HCEC 1CT (cell line): ENCODE measurements at regions not wholly inside any gene's neighbourhood (a gene's known extent, or its start where the extent isn't known, plus 50 kb on each side); places are given as distances from the start of the nearest gene placed in this dataset.
"Not testable (repeated sequence)": the region's sequence is repeated elsewhere in the genome, so short reads cannot be mapped to it uniquely, and the experiment has no call there.

Source experiments
- DNase-seq: peaks from one replicate; pipeline ENCODE4 v3.0.0-alpha.2; 2017

DNA sequence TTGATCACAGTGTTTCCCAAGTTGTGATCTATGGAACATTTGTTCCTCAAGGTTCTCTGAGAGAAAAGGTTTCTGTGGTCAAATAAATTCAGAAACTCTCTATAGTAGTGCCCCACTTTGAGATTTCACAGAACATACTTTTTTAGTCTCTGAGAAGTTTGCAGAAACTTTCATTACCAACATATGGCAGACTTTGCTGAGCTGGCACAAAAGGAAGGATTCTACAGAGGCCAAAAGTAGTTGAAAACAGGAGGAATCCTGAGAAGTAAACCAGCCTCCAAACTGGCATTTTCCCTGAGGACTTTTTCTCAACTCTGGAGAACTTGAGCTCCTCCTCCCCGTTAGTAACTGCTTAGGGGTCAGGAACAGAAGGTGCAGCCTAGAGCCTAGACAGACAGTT lies 117.8 kb upstream of the ESX1 start:
- DNase-seq, result no peak

DNA sequence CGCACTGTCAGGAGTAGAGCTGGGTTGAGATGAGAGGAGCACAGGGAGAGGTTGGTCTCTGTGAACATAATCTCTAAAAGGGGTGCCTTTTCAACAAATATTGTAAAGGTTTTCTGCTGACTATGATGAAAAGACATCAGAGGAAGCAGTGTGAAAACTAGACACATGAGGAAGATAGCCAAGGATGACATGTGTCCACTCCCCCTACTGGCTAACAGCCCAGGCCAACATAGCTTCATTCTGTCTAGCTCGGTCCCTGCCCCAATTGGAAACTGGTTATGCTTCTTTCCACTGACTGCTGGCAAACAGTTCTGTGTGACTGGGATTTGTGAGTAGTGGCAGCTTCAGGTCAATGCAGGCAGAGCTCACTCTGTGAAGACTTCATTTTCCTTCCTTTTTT lies 115.4 kb upstream of the ESX1 start:
- DNase-seq, result no peak

GRCh38 chrX:104360774-104361173 lies 106.0 kb upstream of the ESX1 start:
- not testable (repeated sequence) for DNase-seq

GRCh38 chrX:104359124-104359523 lies 104.4 kb upstream of the ESX1 start:
- no peak for DNase-seq

DNA sequence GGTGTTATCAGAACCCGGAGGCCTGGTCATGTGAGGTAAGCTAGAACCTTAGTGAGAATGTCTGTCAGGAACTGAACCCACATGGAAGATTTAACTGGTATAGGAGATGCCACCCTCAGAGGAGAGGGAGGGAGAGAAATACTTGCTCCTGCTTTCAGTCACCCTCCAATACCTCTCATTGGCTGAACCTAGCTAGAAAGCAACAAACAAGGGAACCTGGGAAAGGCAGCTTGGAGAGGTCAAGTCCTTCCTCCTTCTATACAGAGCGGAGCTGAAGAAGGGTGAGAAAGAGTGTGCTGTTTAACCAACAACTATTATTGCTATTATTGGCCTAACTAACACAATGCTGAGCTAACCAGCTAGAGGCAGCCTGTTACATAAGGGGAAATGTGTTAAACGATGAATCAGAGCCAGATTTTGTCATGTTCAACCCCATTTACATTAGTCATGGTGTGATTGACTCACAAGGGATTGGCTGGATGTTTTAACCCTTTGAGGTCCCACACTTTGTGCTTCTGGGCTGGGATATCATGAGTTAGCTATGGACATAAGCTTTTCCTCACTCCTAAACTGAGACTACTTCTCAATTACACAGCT lies 96.5 kb upstream of the ESX1 start:
- peak; percentile 79 for DNase-seq

- DNase-seq, result peak; percentile 14
These were observed 93.1 kb upstream of the ESX1 start for GRCh38 chrX:104347860-104348259.

GRCh38 chrX:104343428-104344129 lies 88.8 kb upstream of the ESX1 start:
- DNase-seq, result peak; percentile 72

DNA sequence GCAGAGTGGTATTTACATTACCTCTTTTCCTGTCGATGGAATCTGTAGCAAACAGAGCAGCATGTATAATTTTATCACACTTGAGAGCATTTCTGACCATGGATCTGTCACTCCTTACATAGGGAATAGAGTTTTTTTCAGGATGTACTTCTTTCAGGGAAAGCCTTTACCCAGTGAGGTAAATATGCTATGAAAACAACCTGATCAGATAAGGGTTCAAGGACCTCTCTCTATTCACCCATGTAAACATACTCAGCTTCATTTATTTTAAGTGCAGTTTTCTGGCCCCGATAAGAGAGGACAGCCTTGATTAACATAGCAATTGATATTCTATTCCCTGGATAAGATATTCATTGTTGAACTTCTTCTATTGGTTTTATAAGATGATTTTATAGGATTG lies 87.3 kb upstream of the ESX1 start:
- no peak for DNase-seq

- DNase-seq, result peak; percentile 88
These were observed 81.0 kb upstream of the ESX1 start for GRCh38 chrX:104335756-104336155.

DNA sequence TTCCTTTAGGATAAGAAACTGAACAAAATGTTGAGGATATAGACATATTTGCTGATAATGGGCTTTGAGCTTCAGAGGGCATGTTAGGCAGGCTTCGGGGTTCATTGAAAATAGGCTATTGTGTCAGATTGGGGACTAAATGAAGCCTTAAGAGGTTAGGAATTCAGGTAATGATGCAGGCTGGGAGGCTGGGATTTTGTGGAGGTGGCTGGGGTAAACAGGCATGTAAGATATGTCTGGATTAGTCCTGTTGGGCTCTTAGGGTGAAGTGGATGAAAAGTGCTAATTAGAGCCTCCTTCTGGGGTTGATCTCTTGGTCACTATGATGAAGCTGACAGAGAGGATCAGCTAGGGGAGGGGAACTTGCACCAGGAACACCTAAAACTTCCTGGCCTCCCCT lies 80.2 kb upstream of the ESX1 start:
- no peak for DNase-seq

DNA sequence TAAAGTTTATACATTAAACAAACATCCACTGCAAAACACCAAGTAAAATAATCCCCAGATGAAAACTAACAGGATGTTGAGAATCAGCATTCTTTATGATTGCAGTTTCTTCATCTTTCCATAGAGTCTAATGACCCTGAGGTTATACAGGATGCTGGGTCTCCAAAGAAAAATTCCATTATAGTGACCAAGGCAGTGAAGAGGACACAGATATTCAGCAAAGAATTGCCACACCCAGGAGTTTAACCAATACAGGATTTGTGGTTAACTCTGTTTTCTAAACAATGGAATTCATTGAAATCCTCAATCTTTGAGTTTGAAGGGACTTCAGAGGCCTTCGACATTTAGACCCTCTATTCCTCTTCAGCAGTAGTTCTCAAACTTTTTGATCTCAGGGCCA lies 76.2 kb upstream of the ESX1 start:
- DNase-seq, result peak; percentile 85

DNA sequence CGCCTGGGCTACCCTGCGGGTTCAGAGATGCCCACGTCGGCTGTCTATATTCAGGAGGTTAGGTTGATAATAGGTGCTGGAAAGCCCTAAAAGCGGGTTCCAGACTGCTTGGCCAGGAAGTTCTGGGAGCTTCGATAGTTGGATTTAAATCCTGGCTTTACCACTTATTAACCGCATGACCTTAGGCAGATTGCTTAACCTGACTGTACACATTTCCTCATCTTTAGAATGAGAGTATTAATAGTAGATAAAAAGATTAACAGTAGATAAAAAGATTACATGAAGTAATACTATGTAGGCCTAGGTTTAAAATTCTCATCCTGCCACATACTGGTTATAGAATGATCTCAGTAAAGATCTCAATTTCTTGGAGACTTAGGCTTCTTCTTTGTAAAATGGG lies 75.0 kb upstream of the ESX1 start:
- DNase-seq, result no peak

DNA sequence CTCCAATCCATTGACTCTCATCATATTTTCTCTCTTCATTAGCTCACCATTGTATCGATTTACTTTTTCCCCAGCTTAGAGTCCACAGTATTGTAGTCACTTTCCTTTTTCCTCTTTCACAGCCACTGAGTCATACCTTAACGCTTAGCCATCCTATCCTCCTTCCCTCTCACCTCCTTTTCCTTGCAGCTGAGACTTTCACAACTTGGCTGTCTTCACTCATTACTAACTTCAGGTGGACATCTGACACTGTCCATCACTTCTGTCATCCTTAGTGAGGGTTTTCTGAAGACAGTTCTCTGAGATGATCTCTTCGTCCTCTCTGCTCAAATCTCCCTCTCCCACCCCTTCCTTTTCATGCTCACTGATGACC lies 70.5 kb upstream of the ESX1 start:
- DNase-seq, result peak; percentile 61

- no peak for DNase-seq
These were observed 69.9 kb upstream of the ESX1 start for GRCh38 chrX:104324461-104325212.

- no peak for DNase-seq
These were observed 64.6 kb upstream of the ESX1 start for GRCh38 chrX:104319346-104319745.

GRCh38 chrX:104318330-104319009 lies 63.7 kb upstream of the ESX1 start:
- DNase-seq, result peak; percentile 65

- DNase-seq, result no peak
These were observed 62.0 kb upstream of the ESX1 start for GRCh38 chrX:104316739-104317138.

GRCh38 chrX:104315555-104315954 lies 60.8 kb upstream of the ESX1 start:
- DNase-seq, result peak; percentile 41

- DNase-seq, result no peak
These were observed 56.0 kb upstream of the ESX1 start for GRCh38 chrX:104310657-104311254.

DNA sequence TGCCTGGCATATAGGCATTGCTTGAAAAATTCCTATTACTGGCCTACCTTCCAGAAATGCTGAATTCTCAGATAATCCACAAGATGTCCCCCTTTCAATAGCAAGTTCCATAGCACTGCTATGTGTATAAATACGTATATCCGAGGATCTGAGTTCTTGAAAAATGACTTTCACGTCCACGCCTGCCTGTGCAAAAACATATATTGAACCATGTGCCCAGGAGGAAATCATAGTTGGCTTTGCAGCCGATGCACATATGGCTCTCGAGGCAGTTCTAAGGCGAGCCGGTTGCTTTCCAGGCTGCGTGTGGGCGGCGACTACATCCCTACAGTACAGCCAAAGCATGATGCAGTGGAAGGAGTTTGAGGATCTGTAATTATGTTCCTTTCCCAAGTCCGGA lies 55.4 kb upstream of the ESX1 start:
- DNase-seq, result peak; percentile 38

DNA sequence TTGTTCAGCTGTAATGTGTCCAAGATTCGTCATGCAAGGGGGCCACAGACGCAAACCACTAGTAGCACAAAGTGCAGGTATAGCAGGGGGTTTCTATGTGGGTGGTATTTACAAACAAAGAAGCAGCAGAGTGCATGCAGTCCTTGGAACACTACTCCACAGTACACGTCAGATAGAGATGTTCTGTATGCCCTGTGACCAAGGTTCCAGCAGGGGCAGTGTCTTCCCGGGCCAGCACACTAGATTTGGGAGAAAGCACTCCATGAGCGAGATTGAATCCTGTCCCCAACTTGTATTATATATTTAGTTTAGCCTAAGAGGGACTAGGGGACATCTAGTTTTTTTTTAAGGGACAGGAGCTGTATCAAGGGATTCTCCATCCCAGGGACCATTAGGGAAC lies 54.4 kb upstream of the ESX1 start:
- DNase-seq, result no peak

- DNase-seq, result no peak
These were observed 52.6 kb upstream of the ESX1 start for GRCh38 chrX:104307341-104307740.

GRCh38 chrX:104306180-104306579 lies 51.4 kb upstream of the ESX1 start:
- no peak for DNase-seq
